Ascending aorta (tissue), 2 donors: ENCODE measurements at regions not wholly inside any gene's neighbourhood (a gene's known extent, or its start where the extent isn't known, plus 50 kb on each side); places are given as distances from the start of the nearest gene placed in this dataset.
"Not testable (repeated sequence)": the region's sequence is repeated elsewhere in the genome, so short reads cannot be mapped to it uniquely, and the experiment has no call there.

Source experiments
- DNase-seq, 2 donors: peaks; one replicate each; pipeline ENCODE4 v3.0.0-alpha.2; 2019; ENCODE audit warnings: low spot score in 2 of 2
- H3K27ac ChIP-seq, 2 donors: fragments of 200-600 bp; sonication (generic); one replicate each; pipeline ENCODE4 v1.5.1; 2016 to 2017; ENCODE audit warnings: mild to moderate bottlenecking in 1 of 2
- H3K27me3 ChIP-seq: fragments of 200-600 bp; sonication (generic); one replicate; pipeline ENCODE4 v1.5.1; 2017
- H3K36me3 ChIP-seq, 2 donors: fragments of 200-600 bp; sonication (generic); one replicate each; pipeline ENCODE4 v1.5.1; 2016
- H3K4me1 ChIP-seq, 2 donors: fragments of 200-600 bp; sonication (generic); one replicate each; pipeline ENCODE4 v1.5.1; 2016 to 2017; ENCODE audit warnings: mild to moderate bottlenecking in 1 of 2
- H3K4me3 ChIP-seq, 2 donors: fragments of 200-600 bp; sonication (generic); one replicate each; pipeline ENCODE4 v1.5.1; 2016 to 2017; ENCODE audit warnings: mild to moderate bottlenecking in 1 of 2
- H3K9me3 ChIP-seq, 2 donors: fragments of 200-600 bp; sonication (generic); one replicate each; pipeline ENCODE4 v1.5.1; 2016
- intact Hi-C: fragments of 100-400 bp; cut with DNase I; formaldehyde crosslinking; loops from one replicate; pipeline ENCODE4 v1.15.1; 2023
- TF ChIP-seq, protein P1 (sequence below), 3 experiments: fragments of 200-600 bp in 2 of 3; fragments of 450-650 bp in 1 of 3; sonication (generic) in 2 of 3; IDR thresholded peaks; one replicate each; pipeline ENCODE4 v1.5.1; 2016 to 2019; ENCODE audit warnings: antibody characterized with exemption in 3 of 3, mild to moderate bottlenecking in 1 of 3, moderate library complexity in 1 of 3

DNA sequence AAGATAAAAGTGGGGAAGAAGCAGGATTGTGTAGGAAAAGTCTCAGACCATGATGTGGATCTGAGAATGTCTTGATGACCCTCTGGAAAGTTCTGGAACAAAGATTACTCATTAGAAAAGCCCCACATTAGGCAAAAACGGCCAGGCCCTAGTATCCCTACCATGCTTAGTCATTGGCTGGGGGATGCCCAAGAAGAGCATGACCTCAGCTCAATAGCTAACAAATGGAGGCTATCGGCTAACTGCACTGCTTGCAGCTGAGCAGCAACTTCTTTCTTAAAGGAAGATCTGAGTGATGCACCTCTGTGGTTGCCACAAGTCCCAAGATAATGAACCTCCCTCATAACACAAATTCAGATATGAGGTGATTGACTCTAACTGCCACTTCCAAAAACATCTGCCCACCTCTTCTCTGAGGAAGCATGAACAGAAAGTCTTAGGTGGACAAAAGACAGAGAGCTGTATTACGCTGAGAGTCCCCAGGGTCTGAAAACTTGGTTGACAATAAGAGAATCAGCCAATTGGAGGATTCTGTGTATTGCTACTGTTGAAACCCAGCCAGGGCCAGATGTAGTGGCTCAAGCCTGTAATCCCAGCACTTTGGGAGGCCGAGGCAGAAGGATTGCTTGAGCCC is 64.6 kb upstream of the AK4 start:
- H3K36me3 ChIP-seq, result no peaks in the 10 kb centered on the region
- no peaks in the 10 kb centered on the region for H3K9me3 ChIP-seq
- no peaks in the 10 kb centered on the region for H3K27me3 ChIP-seq
- no peak for DNase-seq
- intact Hi-C loops, result no loop called here
- TF ChIP-seq, protein P1, sequence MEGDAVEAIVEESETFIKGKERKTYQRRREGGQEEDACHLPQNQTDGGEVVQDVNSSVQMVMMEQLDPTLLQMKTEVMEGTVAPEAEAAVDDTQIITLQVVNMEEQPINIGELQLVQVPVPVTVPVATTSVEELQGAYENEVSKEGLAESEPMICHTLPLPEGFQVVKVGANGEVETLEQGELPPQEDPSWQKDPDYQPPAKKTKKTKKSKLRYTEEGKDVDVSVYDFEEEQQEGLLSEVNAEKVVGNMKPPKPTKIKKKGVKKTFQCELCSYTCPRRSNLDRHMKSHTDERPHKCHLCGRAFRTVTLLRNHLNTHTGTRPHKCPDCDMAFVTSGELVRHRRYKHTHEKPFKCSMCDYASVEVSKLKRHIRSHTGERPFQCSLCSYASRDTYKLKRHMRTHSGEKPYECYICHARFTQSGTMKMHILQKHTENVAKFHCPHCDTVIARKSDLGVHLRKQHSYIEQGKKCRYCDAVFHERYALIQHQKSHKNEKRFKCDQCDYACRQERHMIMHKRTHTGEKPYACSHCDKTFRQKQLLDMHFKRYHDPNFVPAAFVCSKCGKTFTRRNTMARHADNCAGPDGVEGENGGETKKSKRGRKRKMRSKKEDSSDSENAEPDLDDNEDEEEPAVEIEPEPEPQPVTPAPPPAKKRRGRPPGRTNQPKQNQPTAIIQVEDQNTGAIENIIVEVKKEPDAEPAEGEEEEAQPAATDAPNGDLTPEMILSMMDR (IDR thresholded peaks at IDR 0.05), result no peak
- H3K27ac ChIP-seq, result no peak overlapping the region
- H3K4me1 ChIP-seq, result no peaks in the 10 kb centered on the region
- no peak overlapping the region for H3K4me3 ChIP-seq

- no peaks in the 10 kb centered on the region for H3K9me3 ChIP-seq
- H3K27ac ChIP-seq, result no peak overlapping the region
- no peaks in the 10 kb centered on the region for H3K4me1 ChIP-seq
- no peak for DNase-seq
- no peaks in the 10 kb centered on the region for H3K36me3 ChIP-seq
- H3K27me3 ChIP-seq, result no peaks in the 10 kb centered on the region
- TF ChIP-seq, protein P1 (IDR thresholded peaks at IDR 0.05), result no peak
- intact Hi-C loops, result no loop called here
- no peak overlapping the region for H3K4me3 ChIP-seq
These were observed 63.9 kb upstream of the AK4 start for GRCh38 chr1:65084066-65084465.

DNA sequence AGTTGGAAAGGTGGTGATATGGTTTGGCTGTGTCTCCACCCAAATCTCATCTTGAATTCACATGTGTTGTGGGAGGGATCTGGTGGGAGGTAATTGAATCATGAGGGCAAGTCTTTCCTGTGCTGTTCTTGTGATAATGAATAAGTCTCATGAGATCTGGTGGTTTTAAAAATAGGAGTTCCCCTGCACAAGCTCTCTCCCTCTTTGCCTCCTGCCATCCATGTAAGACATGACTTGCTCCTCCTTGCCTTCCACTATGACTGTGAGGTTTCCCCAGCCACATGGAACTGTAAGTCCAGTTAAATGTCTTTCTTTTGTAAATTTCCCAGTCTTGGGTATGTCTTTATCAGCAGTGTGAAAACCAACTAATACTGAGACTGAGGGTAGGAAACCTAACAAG is 60.5 kb upstream of the AK4 start:
- H3K36me3 ChIP-seq, intact Hi-C loops, H3K9me3 ChIP-seq, H3K4me3 ChIP-seq, H3K27me3 ChIP-seq, H3K4me1 ChIP-seq, DNase-seq, H3K27ac ChIP-seq: not testable (repeated sequence)

GRCh38 chr1:65090406-65090805 is 57.6 kb upstream of the AK4 start:
- H3K4me3 ChIP-seq, result no peak overlapping the region
- intact Hi-C loops, result no loop called here
- H3K9me3 ChIP-seq, result peaks cover 0 to 7% of the 10 kb centered on the region in 2 donors
- TF ChIP-seq, protein P1 (IDR thresholded peaks at IDR 0.05), result no peak
- H3K36me3 ChIP-seq, result no peaks in the 10 kb centered on the region
- H3K27me3 ChIP-seq, result no peaks in the 10 kb centered on the region
- H3K27ac ChIP-seq, result no peak overlapping the region
- no peaks in the 10 kb centered on the region for H3K4me1 ChIP-seq
- DNase-seq, result no peak

GRCh38 chr1:65092691-65093090 is 55.3 kb upstream of the AK4 start:
- intact Hi-C loops, result no loop called here
- Histone ChIP-seq H3K4me1 (no peaks in the 10 kb centered on the region), H3K36me3 (no peaks in the 10 kb centered on the region), H3K27ac (no peak overlapping the region), H3K27me3 (no peaks in the 10 kb centered on the region), H3K4me3 (no peak overlapping the region), H3K9me3 (peaks cover 0 to 7% of the 10 kb centered on the region in 2 donors)
- TF ChIP-seq, protein P1 (IDR thresholded peaks at IDR 0.05), result no peak
- no peak for DNase-seq

DNA sequence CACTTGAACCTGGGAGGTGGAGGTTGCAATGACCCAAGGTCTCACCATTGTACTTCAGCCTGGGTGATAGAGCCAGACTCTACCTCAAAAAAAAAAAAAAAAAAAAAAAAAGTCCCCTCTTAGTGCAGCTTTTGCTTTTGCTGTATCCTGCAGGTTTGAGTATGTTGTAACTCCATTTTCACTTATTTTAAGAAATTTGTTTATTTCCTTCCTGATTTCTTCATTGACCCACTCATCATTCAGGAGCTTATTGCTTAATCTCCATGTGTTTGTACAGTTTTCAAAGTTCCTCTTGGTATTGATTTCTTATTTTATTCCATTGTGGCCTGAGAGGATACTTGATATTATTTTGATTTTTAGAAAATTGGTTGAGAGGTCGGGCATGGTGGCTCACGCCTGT is 50.9 kb upstream of the AK4 start:
- Histone ChIP-seq H3K4me1 (no peaks in the 10 kb centered on the region), H3K27me3 (no peaks in the 10 kb centered on the region), H3K36me3 (no peaks in the 10 kb centered on the region), H3K4me3 (no peak overlapping the region), H3K27ac (no peak overlapping the region), H3K9me3 (peaks cover 13 to 23% of the 10 kb centered on the region in 2 donors)
- DNase-seq, result no peak
- TF ChIP-seq, protein P1 (IDR thresholded peaks at IDR 0.05), result no peak
- intact Hi-C loops, result no loop called here
